H9 (cell line): ENCODE measurements at regions not wholly inside any gene's neighbourhood (a gene's known extent, or its start where the extent isn't known, plus 50 kb on each side); places are given as distances from the start of the nearest gene placed in this dataset.

Experiments used
- DNase-seq: peaks from one replicate; pipeline ENCODE4 v3.0.0-alpha.2; 2017
- H2AFZ ChIP-seq: one replicate; pipeline ENCODE4 v1.6.1; 2013; ENCODE audit warnings: mild to moderate bottlenecking, low read length, control low read depth, moderate library complexity
- H2AK5ac ChIP-seq: 2 replicates; pipeline ENCODE4 v1.6.1; 2013; ENCODE audit warnings: low read length, control low read depth, mixed read lengths; ENCODE audit not compliant: insufficient read length
- H2BK120ac ChIP-seq: one replicate; pipeline ENCODE4 v1.6.1; 2013; ENCODE audit warnings: low read depth, mild to moderate bottlenecking, low read length, control low read depth, inconsistent platforms; ENCODE audit not compliant: poor library complexity, severe bottlenecking
- H2BK12ac ChIP-seq: 2 replicates; pipeline ENCODE4 v1.6.1; 2013; ENCODE audit warnings: low read length, control low read depth, mixed read lengths, low read depth; ENCODE audit not compliant: insufficient read length
- H2BK15ac ChIP-seq: 2 replicates; pipeline ENCODE4 v1.6.1; 2013; ENCODE audit warnings: low read depth, low read length, control low read depth
- H2BK20ac ChIP-seq: one replicate; pipeline ENCODE4 v1.6.1; 2013; ENCODE audit warnings: low read depth, mild to moderate bottlenecking, low read length, control low read depth, inconsistent platforms; ENCODE audit not compliant: poor library complexity, severe bottlenecking
- H2BK5ac ChIP-seq: 2 replicates; pipeline ENCODE4 v1.6.1; 2013; ENCODE audit warnings: low read length, control low read depth, mixed read lengths; ENCODE audit not compliant: insufficient read length
- H3K14ac ChIP-seq: 2 replicates; pipeline ENCODE4 v1.6.1; 2013; ENCODE audit warnings: low read length, control low read depth; ENCODE audit not compliant: insufficient read depth
- H3K18ac ChIP-seq: 2 replicates; pipeline ENCODE4 v1.6.1; 2013; ENCODE audit warnings: low read depth, mild to moderate bottlenecking, mixed read lengths, low read length, control low read depth; ENCODE audit not compliant: insufficient read length
- H3K23ac ChIP-seq: 2 replicates; pipeline ENCODE4 v1.6.1; 2013; ENCODE audit warnings: low read length, control low read depth, mixed read lengths, low read depth; ENCODE audit not compliant: insufficient read length
- H3K23me2 ChIP-seq: 2 replicates; pipeline ENCODE4 v1.6.1; 2013; ENCODE audit warnings: low read depth, mild to moderate bottlenecking, mixed read lengths, low read length, control low read depth; ENCODE audit not compliant: insufficient read length, poor library complexity, severe bottlenecking
- H3K27ac ChIP-seq: 2 replicates; pipeline ENCODE4 v1.5.1; 2013; ENCODE audit warnings: low read length, control low read depth, mixed read lengths, low read depth; ENCODE audit not compliant: insufficient read length
- H3K27me3 ChIP-seq: 2 replicates; pipeline ENCODE4 v1.6.1; 2013; ENCODE audit warnings: low read length, control low read depth, inconsistent platforms; ENCODE audit not compliant: insufficient read depth
- H3K4ac ChIP-seq: 2 replicates; pipeline ENCODE4 v1.6.1; 2013; ENCODE audit warnings: low read depth, mild to moderate bottlenecking, control low read depth, inconsistent platforms, low read length, moderate library complexity
- H3K4me1 ChIP-seq: 2 replicates; pipeline ENCODE4 v1.6.1; 2013; ENCODE audit warnings: low read length, control low read depth, inconsistent platforms; ENCODE audit not compliant: insufficient read depth
- H3K4me2 ChIP-seq: 2 replicates; pipeline ENCODE4 v1.6.1; 2013; ENCODE audit warnings: low read length, control low read depth, mixed read lengths; ENCODE audit not compliant: insufficient read length, insufficient read depth
- H3K56ac ChIP-seq: 2 replicates; pipeline ENCODE4 v1.6.1; 2013; ENCODE audit warnings: low read depth, mild to moderate bottlenecking, mixed read lengths, low read length, control low read depth; ENCODE audit not compliant: insufficient read length
- H3K79me1 ChIP-seq: 2 replicates; pipeline ENCODE4 v1.6.1; 2013; ENCODE audit warnings: low read depth, mild to moderate bottlenecking, moderate library complexity, low read length, control low read depth, inconsistent platforms; ENCODE audit not compliant: insufficient read depth, poor library complexity, severe bottlenecking
- H3K79me2 ChIP-seq: 2 replicates; pipeline ENCODE4 v1.6.1; 2013; ENCODE audit warnings: low read length, control low read depth, inconsistent platforms; ENCODE audit not compliant: insufficient read depth
- H3K9ac ChIP-seq: 2 replicates; pipeline ENCODE4 v1.6.1; 2013; ENCODE audit warnings: low read length, control low read depth, mixed read lengths; ENCODE audit not compliant: insufficient read length; ENCODE audit errors: extremely low read depth
- H3K9me3 ChIP-seq: one replicate; pipeline ENCODE4 v1.6.1; 2013; ENCODE audit warnings: low read depth, low read length, inconsistent platforms; ENCODE audit not compliant: control insufficient read depth
- H3T11ph ChIP-seq: one replicate; pipeline ENCODE4 v1.6.1; 2013; ENCODE audit warnings: mild to moderate bottlenecking, low read length, control low read depth, inconsistent platforms
- H4K20me1 ChIP-seq: one replicate; pipeline ENCODE4 v1.6.1; 2013; ENCODE audit not compliant: control insufficient read depth, insufficient read length, insufficient read depth
- H4K5ac ChIP-seq: 2 replicates; pipeline ENCODE4 v1.6.1; 2013; ENCODE audit warnings: low read depth, mild to moderate bottlenecking, mixed read lengths, low read length, control low read depth; ENCODE audit not compliant: insufficient read length
- H4K8ac ChIP-seq: replicated peaks from 2 replicates; pipeline ENCODE4 v1.6.1; 2013; ENCODE audit warnings: low read length, control low read depth, mixed read lengths, low read depth; ENCODE audit not compliant: insufficient read length
- H4K91ac ChIP-seq: 2 replicates; pipeline ENCODE4 v1.6.1; 2013; ENCODE audit warnings: low read depth, mild to moderate bottlenecking, moderate library complexity, mixed read lengths, low read length, control low read depth; ENCODE audit not compliant: insufficient read length
- H3K27ac Mint-ChIP-seq, 3 experiments: 2 replicates in 2 of 3; 3 replicates in 1 of 3; pipeline ENCODE4 v1.8.0; 2020 to 2021; ENCODE audit warnings: mixed read lengths in 3 of 3, mild to moderate bottlenecking in 1 of 3, moderate library complexity in 1 of 3
- H3K27me3 Mint-ChIP-seq: 2 replicates; pipeline ENCODE4 v1.8.0; 2021; ENCODE audit warnings: low read depth, mild to moderate bottlenecking, moderate library complexity, mixed read lengths
- H3K36me3 Mint-ChIP-seq, 3 experiments: 2 replicates in 2 of 3; 3 replicates in 1 of 3; pipeline ENCODE4 v1.8.0; 2020 to 2021; ENCODE audit warnings: low read depth in 3 of 3, mixed read lengths in 3 of 3; ENCODE audit not compliant: insufficient read depth in 1 of 3
- H3K4me1 Mint-ChIP-seq, 2 experiments: 2 replicates each; pipeline ENCODE4 v1.8.0; 2020; ENCODE audit warnings: mixed read lengths in 2 of 2
- H3K4me3 Mint-ChIP-seq, 2 experiments: 2 replicates in 1 of 2; 3 replicates in 1 of 2; pipeline ENCODE4 v1.8.0; 2020 to 2021; ENCODE audit warnings: mild to moderate bottlenecking in 2 of 2, mixed read lengths in 2 of 2, moderate library complexity in 1 of 2
- H3K9me3 Mint-ChIP-seq, 2 experiments: 2 replicates in 1 of 2; 3 replicates in 1 of 2; pipeline ENCODE4 v1.8.0; 2020; ENCODE audit warnings: mild to moderate bottlenecking in 2 of 2, mixed read lengths in 2 of 2, moderate library complexity in 1 of 2
- TF ChIP-seq, protein P1 (sequence below): fragments of 200-600 bp; sonication (generic); conservative IDR thresholded peaks from 3 replicates; pipeline ENCODE4 v1.8.0; 2021; ENCODE audit warnings: antibody characterized with exemption, mild to moderate bottlenecking

DNA sequence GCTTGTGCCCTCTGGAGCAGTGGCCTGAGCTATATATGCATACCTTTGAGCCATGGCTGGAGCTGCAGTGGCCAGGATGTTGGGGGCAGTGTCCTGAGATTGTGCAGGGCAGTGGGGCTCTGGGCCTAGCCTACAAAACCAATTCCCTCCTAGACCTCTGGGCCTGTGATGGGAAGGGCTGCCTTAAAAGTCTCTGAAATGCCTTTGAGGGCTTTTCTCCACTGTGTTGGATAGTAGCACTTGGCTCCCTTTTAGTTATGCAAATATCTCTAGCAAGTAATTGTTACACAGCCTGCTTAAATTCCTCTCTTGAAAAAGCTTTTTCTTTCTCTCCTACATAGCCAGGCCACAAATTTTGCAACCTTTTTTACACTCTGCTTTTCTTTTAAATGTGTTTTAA lies 426.4 kb downstream of the ACTR3B start:
- Histone ChIP-seq H4K5ac (no peak overlapping the region), H3T11ph (no peak overlapping the region), H4K8ac (no peak overlapping the region), H3K14ac (no peak overlapping the region), H3K4ac (no peak overlapping the region), H4K20me1 (no peaks in the 10 kb centered on the region), H4K91ac (no peak overlapping the region), H3K79me1 (no peaks in the 10 kb centered on the region), H3K9ac (no peak overlapping the region), H2BK20ac (no peak overlapping the region), H2BK15ac (no peak overlapping the region), H2BK12ac (no peak overlapping the region), H2BK5ac (no peak overlapping the region), H2BK120ac (no peak overlapping the region), H3K4me1 (no peaks in the 10 kb centered on the region; the same call in 1 of the 2 replicates), H2AK5ac (no peak overlapping the region), H3K18ac (no peak overlapping the region), H3K4me2 (no peak overlapping the region), H3K56ac (no peak overlapping the region), H3K27me3 (no peaks in the 10 kb centered on the region), H3K23me2 (no peaks in the 10 kb centered on the region), H3K27ac (no peak overlapping the region), H2AFZ (no peak overlapping the region), H3K79me2 (no peaks in the 10 kb centered on the region), H3K9me3 (peaks cover 6% of the 10 kb centered on the region), H3K23ac (no peak overlapping the region)
- H3K4me3 Mint-ChIP-seq: no peak overlapping the region
- peaks cover 0 to 7% of the 10 kb centered on the region in 2 experiments; a peak in 1 of 4 replicates for H3K4me1 Mint-ChIP-seq
- DNase-seq: no peak
- TF ChIP-seq, protein P1, sequence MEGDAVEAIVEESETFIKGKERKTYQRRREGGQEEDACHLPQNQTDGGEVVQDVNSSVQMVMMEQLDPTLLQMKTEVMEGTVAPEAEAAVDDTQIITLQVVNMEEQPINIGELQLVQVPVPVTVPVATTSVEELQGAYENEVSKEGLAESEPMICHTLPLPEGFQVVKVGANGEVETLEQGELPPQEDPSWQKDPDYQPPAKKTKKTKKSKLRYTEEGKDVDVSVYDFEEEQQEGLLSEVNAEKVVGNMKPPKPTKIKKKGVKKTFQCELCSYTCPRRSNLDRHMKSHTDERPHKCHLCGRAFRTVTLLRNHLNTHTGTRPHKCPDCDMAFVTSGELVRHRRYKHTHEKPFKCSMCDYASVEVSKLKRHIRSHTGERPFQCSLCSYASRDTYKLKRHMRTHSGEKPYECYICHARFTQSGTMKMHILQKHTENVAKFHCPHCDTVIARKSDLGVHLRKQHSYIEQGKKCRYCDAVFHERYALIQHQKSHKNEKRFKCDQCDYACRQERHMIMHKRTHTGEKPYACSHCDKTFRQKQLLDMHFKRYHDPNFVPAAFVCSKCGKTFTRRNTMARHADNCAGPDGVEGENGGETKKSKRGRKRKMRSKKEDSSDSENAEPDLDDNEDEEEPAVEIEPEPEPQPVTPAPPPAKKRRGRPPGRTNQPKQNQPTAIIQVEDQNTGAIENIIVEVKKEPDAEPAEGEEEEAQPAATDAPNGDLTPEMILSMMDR: no peak
- H3K36me3 Mint-ChIP-seq: peaks cover 0 to 4% (median 2%) of the 10 kb centered on the region in 3 experiments; a peak in 3 of 7 replicates
- no peaks in the 10 kb centered on the region for H3K27me3 Mint-ChIP-seq
- peaks cover 27 to 80% of the 10 kb centered on the region in 2 experiments for H3K9me3 Mint-ChIP-seq
- H3K27ac Mint-ChIP-seq: no peak overlapping the region
